HG02678 (cell line): ENCODE measurements at regions not wholly inside any gene's neighbourhood (a gene's known extent, or its start where the extent isn't known, plus 50 kb on each side); places are given as distances from the start of the nearest gene placed in this dataset.

Experiments used
- ATAC-seq: cut with Tn5 transposase; IDR thresholded peaks from one replicate; pipeline ENCODE4 v1.9.1; 2021; ENCODE audit warnings: mild to moderate bottlenecking, moderate library complexity; ENCODE audit not compliant: unreplicated experiment

DNA sequence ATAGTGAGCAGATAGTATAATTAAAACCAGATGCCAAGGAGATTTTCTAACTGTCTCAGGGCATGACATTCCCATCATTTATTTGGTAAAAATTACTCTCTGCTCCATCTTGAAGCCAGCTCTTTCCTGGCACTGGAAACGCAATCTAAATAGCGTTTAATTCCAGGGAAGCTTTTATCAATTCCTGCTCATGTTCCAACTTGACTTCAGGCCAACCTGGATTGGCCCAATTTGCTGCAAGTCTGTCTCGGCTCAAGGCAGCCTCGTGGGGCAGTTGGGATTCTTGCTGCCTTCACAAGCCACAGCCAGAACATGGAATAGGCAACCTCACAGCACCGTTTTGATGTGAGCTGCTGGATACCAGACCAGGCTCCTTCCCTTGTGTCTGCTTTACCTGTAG, 1255.9 kb downstream of the TBC1D22A start:
- no peak for ATAC-seq

DNA sequence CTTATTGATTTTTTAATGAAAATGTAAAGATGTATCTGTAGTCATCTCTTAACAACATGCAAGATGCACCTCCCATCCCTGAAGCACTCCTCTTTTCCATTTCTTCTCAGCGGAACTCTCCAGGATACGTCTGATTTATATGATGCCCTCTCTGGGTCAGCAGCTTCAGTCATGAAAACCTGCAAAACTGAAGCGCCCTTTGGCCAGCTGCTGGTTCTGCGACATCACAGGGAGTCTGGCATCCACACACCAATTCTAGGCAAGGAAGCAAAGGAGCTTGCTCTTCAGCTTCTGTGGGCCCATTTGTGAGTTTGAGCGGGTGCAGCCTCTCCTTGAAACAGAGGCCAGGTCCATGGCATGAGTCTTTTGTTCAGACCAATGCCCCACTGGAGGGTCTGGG, 1253.3 kb downstream of the TBC1D22A start:
- no peak for ATAC-seq

DNA sequence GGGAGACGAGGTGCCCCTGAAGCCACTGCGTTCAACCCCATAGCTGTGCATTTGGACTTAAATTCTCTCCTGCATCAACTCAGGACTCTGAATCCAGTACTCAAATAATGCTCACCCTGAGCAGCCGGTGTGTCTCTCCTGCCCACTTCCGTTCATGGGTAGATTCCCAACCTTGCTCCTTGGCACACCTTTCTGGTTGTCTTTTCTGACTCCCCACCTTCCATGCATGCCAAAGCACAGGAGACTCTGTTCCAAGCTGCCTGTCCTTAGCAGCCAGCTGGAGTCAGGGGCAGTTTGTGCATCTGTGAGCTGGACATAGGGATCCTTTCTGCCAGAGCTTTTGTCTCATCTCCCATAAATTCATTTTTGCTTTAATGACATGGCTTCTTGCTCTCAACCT, 1242.5 kb downstream of the TBC1D22A start:
- no peak for ATAC-seq

DNA sequence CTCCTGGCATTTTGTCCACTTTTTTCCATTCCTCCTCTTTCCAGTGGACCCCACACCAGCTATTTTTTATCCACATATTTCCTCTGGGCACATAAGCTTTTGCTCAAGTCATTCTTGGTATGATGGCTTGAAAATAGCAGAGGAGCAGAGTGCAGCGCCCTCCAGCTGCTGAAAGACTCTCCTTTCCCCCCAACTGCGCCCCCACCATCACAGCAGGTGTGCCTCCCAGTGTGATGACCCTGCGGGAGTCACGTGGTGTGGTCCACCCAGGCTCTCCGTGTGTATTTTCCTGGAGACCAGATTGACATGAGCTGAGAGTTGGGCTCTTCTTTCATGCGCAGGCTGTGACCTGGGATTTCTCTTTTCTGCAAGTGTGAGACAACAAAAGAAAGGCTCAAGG, 1241.6 kb downstream of the TBC1D22A start:
- ATAC-seq, result no peak

DNA sequence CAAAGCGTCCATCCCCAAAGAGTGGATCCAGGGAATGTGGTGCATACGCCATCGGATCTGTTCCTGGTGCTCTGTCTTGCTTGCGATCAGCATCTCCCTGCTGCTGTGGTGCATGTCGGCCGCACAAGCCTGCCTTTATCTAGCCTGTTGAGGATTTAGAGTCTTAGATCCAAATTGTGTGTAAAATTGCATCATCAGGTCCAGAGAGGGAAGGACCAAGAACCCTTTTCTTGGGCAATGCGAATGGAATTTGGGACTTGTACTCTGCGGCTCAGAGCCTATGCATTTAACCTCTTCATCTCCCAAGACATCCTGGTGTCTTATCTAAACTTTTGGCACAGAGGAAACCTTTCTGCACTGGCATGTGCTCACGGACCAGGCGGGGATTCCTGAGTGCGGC, 1238.7 kb downstream of the TBC1D22A start:
- ATAC-seq, result no peak

DNA sequence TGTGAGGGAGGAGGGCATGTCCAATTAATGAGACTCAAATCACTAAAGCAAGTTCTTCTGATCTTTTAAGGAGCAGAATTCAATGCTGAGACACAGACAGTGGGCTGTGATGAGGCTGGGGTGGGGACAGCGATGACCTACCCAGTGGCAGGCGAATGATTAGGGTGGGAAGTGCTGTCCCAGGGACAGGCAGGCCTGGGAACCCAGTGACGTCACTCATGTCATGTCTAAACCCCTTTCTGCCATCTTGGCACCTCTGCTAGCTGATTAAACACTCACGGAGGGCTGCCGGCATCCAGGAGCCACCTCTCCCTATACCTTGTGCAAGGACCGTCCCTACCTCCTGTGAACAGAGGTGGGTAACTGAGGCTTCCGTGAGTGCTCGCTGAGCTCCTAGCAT, 1235.2 kb downstream of the TBC1D22A start:
- ATAC-seq, result no peak

DNA sequence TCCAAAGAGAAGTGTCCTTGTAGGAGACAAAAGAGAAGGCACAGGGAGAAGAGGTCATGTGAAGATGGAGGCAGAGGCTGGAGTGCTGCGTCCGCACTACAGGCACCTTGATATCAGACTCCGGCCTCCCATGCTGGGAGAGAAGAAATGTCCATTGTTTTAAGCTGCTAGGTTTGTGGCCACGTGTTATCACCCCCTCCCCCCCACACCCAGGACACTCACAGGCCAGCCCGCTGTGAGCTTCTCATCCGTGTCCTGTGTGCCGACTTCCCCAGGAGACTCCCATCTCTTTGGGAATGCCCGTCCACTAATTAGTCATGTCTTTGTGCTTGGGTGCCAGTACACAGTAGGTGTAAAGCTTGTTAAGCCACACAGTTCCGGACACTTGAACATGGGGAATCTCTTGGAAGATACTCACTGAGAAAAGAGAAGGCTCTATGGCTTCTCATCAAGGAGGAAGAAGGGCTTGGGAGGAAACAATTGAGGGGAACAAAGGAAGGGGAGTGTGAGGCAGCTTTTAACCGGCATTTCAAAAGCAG, 1234.7 kb downstream of the TBC1D22A start:
- ATAC-seq, result no peak

DNA sequence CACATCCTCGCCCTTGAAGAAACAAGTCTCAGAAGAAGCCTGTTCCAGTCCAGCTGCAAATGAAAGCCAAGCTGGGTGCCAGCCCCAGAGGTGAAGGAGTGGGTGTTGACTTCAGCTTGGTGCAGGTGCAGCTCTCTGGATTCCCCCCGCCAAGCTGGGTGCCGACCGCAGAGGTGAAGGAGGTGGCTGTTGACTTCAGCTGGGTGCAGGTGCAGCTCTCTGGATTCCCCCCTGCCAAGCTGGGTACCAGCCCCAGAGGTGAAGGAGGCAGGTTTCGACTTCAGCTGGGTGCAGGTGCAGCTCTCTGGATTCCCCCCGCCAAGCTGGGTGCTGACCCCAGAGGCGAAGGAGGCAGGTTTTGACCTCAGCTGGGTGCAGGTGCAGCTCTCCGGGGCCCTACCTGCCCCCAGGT, 1234.0 kb downstream of the TBC1D22A start:
- peak; percentile 72 for ATAC-seq

DNA sequence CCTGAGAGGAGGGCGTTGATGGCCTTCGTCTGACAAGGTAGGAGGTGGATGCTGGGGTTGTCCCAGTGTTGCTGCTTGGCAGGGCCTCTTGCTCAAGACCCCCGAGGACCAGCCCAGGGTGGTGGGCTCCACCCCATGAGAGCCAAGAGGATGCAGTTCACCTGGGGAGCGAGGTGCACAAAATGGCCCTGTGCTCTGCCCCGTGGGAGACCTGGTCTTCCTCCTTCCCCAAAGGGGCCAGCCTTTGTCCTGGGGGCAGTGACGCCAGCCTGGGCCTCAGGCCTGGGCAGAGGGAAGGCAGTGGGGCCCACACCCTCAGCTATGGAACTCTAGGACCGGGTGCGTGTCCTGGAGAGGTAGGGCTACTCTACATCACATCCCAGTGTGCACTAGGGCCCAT, 1233.3 kb downstream of the TBC1D22A start:
- no peak for ATAC-seq

DNA sequence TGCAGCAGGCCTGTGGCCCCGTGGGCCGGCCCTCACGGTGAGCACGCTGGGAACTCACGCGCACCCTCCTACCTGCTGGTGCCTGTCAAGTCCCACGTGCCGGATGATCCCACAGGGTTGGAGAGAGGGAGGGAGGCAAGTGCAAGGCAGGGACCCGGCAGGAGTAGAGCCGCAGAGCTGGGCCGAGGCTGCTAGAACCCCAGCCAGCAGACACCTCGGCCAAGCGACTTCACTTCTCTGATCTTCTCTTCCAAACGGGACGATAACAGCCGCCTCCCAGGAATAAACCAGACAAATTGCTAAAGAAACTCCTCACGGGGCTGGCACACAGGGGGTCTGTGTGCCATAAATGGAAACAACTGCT, 1232.8 kb downstream of the TBC1D22A start:
- ATAC-seq, result no peak

DNA sequence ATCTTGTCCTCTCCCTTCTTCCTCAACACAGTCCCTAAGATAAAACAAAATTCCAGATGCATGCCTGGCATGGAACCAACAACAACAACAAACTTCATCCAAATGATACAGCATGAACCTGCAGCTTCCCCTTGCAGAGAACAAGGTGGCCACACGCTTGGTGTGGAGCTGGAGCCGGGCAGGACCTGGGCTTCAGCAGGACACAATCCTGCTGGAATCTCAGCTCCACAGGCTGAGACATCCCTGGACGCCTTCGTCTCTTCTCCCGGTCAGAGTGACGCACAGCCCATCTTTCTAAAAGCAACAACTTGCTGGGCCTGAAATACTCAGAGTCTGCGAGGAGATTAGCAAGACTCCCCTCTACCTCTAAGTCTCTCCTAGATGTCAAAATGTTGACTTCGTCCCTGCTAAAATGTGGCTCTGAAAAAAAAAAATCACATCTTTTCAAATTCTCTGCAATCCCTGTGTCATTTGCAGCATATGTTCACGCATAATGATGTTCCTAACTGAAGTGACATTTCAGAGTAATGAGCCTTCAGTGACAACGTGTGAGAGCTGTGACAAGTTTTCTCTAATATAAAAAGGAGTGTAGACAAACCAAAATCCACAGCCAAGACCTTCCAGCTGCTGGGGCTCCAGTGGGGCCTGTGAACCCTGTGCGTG, 1232.3 kb downstream of the TBC1D22A start:
- ATAC-seq, result no peak

DNA sequence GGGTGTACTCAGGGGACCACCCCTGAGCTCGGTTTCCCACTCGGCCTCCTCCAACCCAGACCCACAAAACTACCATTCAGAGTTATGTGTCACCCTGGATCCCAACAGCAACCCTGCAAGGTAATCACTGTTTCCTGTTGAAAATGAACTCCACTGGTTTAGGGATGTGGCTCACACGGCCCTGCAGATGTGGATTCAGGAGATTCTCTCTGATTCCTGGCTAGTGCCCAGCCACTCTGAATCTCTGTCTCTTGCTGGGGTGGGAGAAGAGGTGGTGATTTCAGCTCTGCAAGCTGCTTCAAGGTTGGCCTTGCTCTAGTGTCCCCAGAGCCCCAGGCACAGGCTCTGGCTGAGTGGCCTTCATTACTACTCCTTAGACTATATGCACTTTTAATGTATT, 1231.6 kb downstream of the TBC1D22A start:
- ATAC-seq, result no peak

DNA sequence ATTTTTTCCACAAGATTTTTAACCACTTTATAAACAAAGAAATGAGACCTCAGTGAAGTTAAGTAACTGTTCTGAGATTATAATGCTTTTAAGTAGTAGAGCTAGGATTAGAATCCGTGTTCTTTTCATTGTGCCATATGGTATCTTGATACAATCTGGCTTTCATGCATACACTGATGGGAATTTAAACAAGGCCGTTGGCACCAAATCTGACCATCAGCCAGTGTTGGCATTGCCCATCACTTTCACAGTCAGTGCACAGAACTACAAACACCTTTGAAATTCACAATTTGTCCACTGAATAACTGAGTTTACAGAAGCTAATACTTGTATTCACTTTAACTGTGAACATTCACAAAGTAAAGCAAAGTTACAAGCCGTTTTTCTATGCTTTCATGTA, 1228.0 kb downstream of the TBC1D22A start:
- no peak for ATAC-seq

DNA sequence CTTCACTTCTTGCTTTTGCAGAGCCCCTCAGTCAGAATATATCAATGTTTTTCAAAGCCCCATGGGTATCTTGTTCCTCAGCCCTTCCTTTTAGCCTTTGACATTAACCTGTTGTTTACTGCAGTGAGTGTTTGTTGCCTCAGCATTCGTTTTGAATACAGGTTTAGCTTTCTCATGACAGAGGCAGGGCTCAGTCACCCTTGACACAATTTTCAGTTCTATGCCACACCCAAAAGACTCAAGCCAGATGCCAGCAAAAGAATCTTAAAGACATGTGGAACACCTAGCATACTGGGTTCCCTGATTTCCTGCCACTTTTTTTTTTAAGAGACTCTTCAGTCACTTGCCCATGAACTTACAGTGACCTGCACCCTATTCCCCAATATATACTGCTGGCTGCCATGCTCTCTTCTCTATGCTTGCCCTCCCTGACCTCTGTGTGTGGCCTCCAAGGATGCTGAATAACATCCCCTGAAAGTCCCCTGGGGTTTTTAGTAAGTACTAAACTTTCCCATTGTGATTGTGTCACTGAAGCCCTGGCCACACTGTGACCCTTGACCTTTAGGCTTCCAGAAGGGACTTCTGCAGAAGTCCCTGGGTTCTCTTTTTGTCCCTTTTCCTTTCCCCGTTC, 1225.5 kb downstream of the TBC1D22A start:
- ATAC-seq, result no peak

DNA sequence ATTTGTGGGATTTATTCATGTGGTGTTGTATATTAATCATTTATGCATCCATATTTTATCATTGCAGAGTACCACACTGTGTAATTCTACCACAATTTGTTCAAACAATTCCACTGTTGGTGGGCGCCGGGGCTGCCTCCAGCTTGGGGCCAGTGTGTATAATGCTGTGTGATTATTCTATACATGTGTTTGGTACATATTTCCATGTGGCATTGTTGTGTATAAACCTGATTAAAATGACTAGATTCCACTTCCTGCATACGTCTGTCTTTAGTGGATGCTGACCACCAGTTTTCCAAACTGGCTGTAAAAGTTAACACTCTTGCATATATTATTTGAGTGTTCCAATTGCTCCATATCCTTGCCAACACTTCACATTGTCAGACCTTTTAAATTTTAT, 1213.8 kb downstream of the TBC1D22A start:
- no peak for ATAC-seq

DNA sequence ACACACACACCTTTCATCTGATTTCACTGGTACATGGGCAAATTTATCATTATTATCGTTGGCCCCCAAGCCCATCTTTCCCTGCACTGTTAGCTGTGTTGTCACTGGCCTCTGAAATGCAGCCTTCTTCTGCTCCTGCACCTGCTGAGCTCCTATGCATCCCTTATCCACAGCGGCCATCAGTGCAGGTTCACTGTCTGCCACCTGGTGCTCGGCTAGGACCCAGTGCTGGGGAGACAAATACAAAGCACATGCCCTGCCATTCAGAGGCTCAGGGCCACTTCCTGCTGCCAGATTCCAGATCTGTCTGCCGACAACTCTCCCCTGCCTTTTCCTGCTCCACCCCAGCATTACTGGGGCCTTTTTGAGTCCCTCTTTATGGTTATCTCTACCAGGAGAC, 1205.4 kb downstream of the TBC1D22A start:
- ATAC-seq, result no peak

DNA sequence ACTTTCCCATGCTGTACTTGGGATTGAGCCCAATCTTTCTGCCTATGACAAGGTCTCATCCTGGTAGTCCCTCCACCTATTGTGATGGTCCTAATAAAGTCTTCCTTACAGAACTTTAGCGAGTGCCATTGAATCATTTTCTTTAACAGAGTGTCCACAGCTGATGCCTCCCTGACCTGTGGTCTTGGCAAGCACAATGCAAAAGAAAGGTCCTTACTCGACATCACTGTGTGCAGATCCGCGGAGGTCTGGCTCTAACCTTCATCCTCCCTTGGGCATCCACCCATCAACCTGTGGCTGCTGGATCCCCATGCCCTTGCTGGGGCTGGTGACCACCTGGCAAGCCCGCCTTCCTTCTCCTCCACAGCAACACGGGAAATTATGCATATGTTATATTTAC, 1203.9 kb downstream of the TBC1D22A start:
- no peak for ATAC-seq

DNA sequence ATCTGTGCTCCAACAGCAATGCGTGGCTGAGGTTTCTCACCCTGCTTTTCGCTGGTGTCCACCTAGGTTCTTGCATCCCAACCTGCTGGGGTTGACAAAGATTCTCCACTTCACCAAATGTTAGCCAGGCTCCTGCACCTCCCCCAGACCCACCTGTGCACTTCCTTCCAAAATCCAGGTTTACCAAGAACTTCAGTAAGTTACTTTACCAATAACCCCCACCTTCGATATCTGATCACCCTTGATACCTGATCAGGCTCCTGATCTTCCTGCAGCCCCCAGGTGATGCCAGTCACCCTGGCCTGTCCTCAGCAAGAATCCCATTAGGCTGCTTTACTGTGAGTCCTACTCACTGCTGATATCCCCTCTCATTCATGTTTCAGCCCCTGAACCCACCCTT, 1203.4 kb downstream of the TBC1D22A start:
- ATAC-seq, result no peak

DNA sequence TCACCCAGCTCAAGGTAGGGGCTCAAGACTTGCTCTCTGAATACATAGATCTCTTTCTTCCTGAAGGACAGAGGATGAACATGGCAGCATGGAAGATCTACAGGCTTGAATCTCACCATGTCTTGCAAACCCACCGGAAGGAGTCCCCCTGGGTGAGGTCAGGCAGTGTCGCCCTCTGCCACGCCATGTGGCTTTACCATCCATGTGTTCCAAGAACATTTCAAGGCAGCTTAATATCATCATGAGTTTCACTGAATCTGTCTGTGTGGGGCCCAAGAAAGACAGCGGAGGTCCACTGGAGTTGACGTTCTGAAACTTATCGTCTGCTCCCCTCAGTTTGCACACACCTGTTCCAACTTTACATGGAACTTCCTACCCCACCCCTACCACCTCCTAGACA, 1202.6 kb downstream of the TBC1D22A start:
- ATAC-seq, result no peak

DNA sequence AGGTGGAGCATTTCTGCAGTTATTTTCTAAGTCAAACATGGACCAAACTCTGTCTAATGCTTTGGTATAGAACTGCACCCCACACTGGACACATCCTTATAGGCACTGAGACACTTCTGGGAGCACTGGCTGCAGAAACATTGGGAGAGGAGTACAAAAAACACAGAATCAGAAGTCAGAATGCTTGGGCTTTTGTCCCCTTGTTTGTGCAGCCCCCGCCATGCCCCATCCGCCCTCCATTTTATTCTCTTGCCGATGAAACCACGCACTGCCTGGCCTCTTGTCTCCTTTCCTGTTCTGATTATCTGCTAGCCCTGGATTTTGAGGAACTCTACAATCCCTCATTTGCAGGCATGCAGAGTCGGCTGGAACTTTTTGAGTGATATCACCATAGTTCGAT, 1201.2 kb downstream of the TBC1D22A start:
- no peak for ATAC-seq

DNA sequence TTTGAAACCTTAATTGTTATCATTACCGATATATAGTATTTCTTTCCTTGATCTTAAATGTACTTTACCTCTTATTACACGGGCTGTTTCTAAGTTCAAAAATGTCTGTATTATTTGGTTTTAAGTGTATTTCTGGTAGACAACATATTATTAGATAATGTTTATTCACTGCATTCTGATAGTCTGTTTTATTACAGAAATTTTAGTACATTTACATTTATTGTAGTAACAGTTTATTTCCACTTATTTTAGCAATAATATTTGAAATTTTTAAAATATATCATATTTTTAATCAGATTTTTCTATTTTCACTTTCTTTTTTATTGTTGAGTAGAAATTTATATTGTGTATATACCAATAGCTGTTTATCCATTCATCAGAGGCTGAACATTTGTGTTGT, 1195.2 kb downstream of the TBC1D22A start:
- no peak for ATAC-seq

DNA sequence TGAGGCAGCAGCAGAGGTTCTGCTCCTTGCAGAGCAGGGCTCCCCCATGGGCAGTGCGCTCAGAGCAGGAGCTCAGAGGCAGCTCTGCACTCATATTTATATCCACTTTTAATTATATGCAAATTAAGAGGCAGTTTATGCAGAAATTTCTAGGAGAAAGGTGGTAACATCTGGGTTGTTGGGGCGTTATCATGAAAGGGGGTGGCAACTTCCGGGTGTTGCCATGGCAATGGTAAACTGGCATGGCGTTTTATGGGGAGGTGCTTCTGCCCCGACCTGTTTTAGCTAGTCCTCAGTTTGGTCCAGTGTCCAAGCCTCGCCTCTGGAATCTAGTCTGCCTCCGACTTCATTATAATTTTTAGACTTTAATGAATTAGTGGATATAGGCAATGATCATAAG, 1191.7 kb downstream of the TBC1D22A start:
- ATAC-seq, result no peak

DNA sequence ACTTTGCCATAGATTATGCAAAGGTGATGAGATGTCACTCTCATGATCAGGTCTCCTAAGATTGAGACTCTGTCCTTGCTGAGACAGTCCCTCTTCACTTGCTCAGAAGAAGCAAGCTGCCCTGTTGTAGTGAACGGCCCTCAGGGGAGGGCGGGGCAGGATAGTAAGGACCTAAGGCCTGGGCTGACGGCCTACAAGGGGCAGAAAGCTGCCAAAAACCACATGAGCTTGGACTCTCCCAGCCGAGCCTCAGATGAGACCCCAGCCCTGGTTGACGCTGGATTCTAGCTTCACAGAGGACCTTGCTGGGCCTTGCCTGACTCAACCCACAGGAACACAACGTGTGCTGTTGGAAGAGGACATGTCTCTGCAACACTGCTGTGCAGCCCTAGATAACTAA, 1182.5 kb downstream of the TBC1D22A start:
- ATAC-seq, result no peak
